Ishikawa (cell line): ENCODE measurements at regions not wholly inside any gene's neighbourhood (a gene's known extent, or its start where the extent isn't known, plus 50 kb on each side); places are given as distances from the start of the nearest gene placed in this dataset.

Experiments used
- EGR1 ChIP-seq: IDR thresholded peaks from 2 replicates; pipeline ENCODE4 v1.6.1; 2012
- EP300 ChIP-seq: IDR thresholded peaks from 2 replicates; pipeline ENCODE4 v1.6.1; 2012; ENCODE audit warnings: borderline replicate concordance
- FOXM1 ChIP-seq: IDR thresholded peaks from 2 replicates; pipeline ENCODE4 v1.6.1; 2012; ENCODE audit warnings: low read depth, borderline replicate concordance
- RAD21 ChIP-seq: IDR thresholded peaks from 2 replicates; pipeline ENCODE4 v1.6.1; 2012; ENCODE audit warnings: low read depth
- TAF1 ChIP-seq: IDR thresholded peaks from 2 replicates; pipeline ENCODE4 v1.6.1; 2012; ENCODE audit warnings: low read depth, mild to moderate bottlenecking
- TCF12 ChIP-seq: IDR thresholded peaks from 2 replicates; pipeline ENCODE4 v1.6.1; 2012; ENCODE audit warnings: low read depth
- TEAD4 ChIP-seq: IDR thresholded peaks from 2 replicates; pipeline ENCODE4 v1.6.1; 2012
- YY1 ChIP-seq: IDR thresholded peaks from 2 replicates; pipeline ENCODE4 v1.6.1; 2012; ENCODE audit warnings: low read depth
- TF ChIP-seq, protein P1 (sequence below): IDR thresholded peaks from 2 replicates; pipeline ENCODE4 v1.6.1; 2012

DNA sequence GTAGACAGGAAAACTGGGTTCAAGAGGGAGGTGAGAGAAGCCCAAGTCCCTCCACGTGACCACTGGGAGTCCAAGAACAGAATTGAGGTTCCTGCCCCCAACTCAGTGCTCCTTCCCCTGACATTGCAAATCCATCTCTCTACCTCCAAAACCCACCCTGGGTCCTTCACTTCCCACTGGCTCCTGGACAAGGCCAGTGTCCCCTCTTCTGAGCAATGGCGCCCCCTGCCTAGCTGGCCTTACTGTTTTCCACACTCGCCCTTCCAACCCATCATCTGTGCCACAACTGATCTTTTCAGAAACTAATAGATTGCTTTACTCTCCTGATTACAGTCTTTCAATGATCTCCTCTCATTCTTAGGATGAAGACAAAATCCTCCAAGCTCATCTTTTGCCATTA, 200.3 kb downstream of the ANKRD60 start:
- peak; percentile 20; the same call in 1 of the 2 replicates for TF ChIP-seq RAD21
- no peak for TF ChIP-seq TEAD4
- TF ChIP-seq TCF12: no peak
- no peak for TF ChIP-seq TAF1
- TF ChIP-seq EGR1: no peak
- TF ChIP-seq EP300: no peak
- no peak for TF ChIP-seq YY1
- no peak for TF ChIP-seq FOXM1
- TF ChIP-seq, protein P1, sequence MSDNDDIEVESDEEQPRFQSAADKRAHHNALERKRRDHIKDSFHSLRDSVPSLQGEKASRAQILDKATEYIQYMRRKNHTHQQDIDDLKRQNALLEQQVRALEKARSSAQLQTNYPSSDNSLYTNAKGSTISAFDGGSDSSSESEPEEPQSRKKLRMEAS: no peak
